ENCODE measurements at regions not wholly inside any gene's neighbourhood (a gene's known extent, or its start where the extent isn't known, plus 50 kb on each side); places are given as distances from the start of the nearest gene placed in this dataset.
"Not testable (repeated sequence)": the region's sequence is repeated elsewhere in the genome, so short reads cannot be mapped to it uniquely, and the experiment has no call there.

GRCh38 chr11:96817482-96818399, 427.9 kb downstream of the JRKL start:
- peaks cover 10% of the 10 kb centered on the region for H3K9me3 Mint-ChIP-seq
- DNase-seq (ENCODE audit: low spot score): no peak
- no peak for ATAC-seq

GRCh38 chr11:96827164-96827563, 437.4 kb downstream of the JRKL start:
- ATAC-seq: no peak

More at GRCh38 chr11:96817482-96818399, 427.9 kb downstream of the JRKL start:
- Mint-ChIP-seq H3K36me3 (no peaks in the 10 kb centered on the region), H3K4me1 (ENCODE audit: low read depth in 2 of 2) (no peaks in the 10 kb centered on the region), H3K27me3 (no peaks in the 10 kb centered on the region), H3K4me3 (no peak overlapping the region), H3K27ac (no peak overlapping the region)

GRCh38 chr11:96841792-96842191, 452.0 kb downstream of the JRKL start:
- no peak for ATAC-seq
- no peaks in the 10 kb centered on the region for H3K36me3 Mint-ChIP-seq

More at GRCh38 chr11:96827164-96827563, 437.4 kb downstream of the JRKL start:
- Mint-ChIP-seq H3K4me3 (no peak overlapping the region), H3K27me3 (no peaks in the 10 kb centered on the region), H3K36me3 (no peaks in the 10 kb centered on the region), H3K9me3 (peaks cover 26% of the 10 kb centered on the region), H3K27ac (no peak overlapping the region), H3K4me1 (ENCODE audit: low read depth in 2 of 2) (no peaks in the 10 kb centered on the region)
- no peak for DNase-seq (ENCODE audit: low spot score)

GRCh38 chr11:96842731-96843130, 452.9 kb downstream of the JRKL start:
- Mint-ChIP-seq H3K27me3 (no peaks in the 10 kb centered on the region), H3K4me3 (no peak overlapping the region), H3K4me1 (ENCODE audit: low read depth in 2 of 2) (no peaks in the 10 kb centered on the region), H3K9me3 (peaks cover 12% of the 10 kb centered on the region), H3K27ac (no peak overlapping the region), H3K36me3 (no peaks in the 10 kb centered on the region)
- ATAC-seq (no peak), DNase-seq (ENCODE audit: low spot score) (no peak)

More at GRCh38 chr11:96841792-96842191, 452.0 kb downstream of the JRKL start:
- no peak for DNase-seq (ENCODE audit: low spot score)
- H3K4me3 Mint-ChIP-seq: no peak overlapping the region
- no peak overlapping the region for H3K27ac Mint-ChIP-seq
- H3K27me3 Mint-ChIP-seq: no peaks in the 10 kb centered on the region
- H3K4me1 Mint-ChIP-seq (ENCODE audit: low read depth in 2 of 2): no peaks in the 10 kb centered on the region
- H3K9me3 Mint-ChIP-seq: peaks cover 8% of the 10 kb centered on the region

DNA sequence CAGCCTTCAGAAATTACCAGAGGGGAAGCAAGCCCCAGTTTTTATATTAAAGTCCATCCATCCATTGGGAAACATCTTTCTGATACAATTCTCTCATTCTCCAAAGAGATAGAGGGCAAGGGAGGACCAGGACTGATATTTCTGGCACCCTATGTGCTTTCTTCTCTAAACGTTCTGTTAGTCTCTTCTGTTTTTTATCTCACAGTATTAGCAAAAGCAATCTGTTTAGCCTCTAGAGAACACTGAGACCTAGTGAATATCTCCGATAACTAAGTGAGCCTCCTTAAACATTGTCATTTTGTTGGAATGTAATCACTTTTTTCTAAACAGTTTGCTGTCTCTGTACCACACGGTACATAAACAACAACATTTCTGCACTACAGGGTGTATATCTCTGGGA, 464.6 kb downstream of the JRKL start:
- ATAC-seq (no peak), DNase-seq (ENCODE audit: low spot score) (no peak)
- Mint-ChIP-seq H3K36me3 (no peaks in the 10 kb centered on the region), H3K27ac (no peak overlapping the region), H3K4me1 (ENCODE audit: low read depth in 2 of 2) (no peaks in the 10 kb centered on the region), H3K9me3 (peaks cover 11% of the 10 kb centered on the region), H3K27me3 (no peaks in the 10 kb centered on the region), H3K4me3 (no peak overlapping the region)

DNA sequence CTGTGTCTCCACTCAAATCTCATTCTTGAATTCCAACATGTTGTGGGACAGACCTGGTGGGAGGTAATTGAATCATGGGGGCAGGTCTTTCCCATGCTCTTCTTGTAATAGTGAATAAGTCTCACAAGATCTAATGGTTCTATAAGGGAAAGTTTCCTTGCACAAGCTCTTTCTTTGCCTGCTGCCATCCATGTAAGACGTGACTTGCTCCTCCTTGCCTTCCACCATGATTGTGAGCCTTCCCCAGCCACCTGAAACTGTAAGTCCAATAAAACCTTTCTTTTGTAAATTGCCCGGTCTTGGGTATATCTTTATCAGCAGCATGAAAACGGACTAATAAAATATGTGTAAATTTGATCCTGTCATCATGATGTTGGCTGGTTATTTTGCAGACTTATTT, 471.9 kb downstream of the JRKL start:
- H3K4me1 Mint-ChIP-seq (ENCODE audit: low read depth in 2 of 2); DNase-seq (ENCODE audit: low spot score); H3K27ac Mint-ChIP-seq; H3K27me3 Mint-ChIP-seq; H3K36me3 Mint-ChIP-seq; H3K4me3 Mint-ChIP-seq; ATAC-seq: not testable (repeated sequence)
- H3K9me3 Mint-ChIP-seq: peaks cover 20% of the 10 kb centered on the region

DNA sequence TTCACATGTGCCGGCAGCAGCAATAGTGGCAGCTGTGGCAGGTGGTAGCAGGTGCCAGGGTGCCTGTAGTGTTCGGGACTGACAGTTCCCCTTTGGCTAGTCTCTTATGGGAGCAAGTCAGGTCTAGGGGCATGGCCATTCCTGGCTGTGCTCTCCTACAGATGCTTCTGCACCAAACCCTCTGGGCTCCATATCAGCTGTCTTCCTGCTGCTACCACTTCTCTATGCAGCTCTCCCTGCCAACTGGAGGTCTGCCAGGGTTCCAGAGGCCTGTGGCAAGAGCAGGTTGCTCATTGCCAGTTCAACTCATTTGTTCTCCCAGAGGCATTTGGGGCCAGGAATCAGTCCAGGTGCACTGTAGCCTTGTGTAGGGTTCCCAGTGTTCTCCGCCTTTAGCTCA, 473.7 kb downstream of the JRKL start:
- no peak overlapping the region for H3K27ac Mint-ChIP-seq
- peaks cover 20% of the 10 kb centered on the region for H3K9me3 Mint-ChIP-seq
- H3K36me3 Mint-ChIP-seq: peaks cover 5% of the 10 kb centered on the region
- no peaks in the 10 kb centered on the region for H3K27me3 Mint-ChIP-seq
- no peak overlapping the region for H3K4me3 Mint-ChIP-seq
- H3K4me1 Mint-ChIP-seq (ENCODE audit: low read depth in 2 of 2): no peaks in the 10 kb centered on the region
- DNase-seq (ENCODE audit: low spot score) (no peak), ATAC-seq (no peak)

DNA sequence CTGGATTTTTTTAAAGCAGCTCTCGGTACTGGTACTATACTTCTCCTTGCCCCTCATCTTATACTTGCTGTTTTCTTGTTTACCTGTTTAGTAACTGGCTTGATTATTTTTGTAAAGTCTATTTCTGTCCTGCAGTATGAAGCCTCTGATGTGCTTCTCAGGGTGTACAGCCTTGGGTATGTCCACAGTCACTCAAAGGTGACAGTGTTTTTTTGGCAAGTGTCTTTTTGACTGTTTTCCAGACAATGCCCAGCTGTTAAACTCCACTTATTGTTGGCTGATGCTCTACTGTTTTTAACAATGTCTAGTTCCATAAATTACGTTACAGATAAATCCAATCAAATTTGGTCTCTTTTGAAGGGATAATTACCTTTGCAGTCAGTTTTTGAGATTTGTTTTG, 475.2 kb downstream of the JRKL start:
- no peak overlapping the region for H3K4me3 Mint-ChIP-seq
- DNase-seq (ENCODE audit: low spot score) (no peak), ATAC-seq (no peak)
- H3K27ac Mint-ChIP-seq: no peak overlapping the region
- peaks cover 24% of the 10 kb centered on the region for H3K9me3 Mint-ChIP-seq
- H3K36me3 Mint-ChIP-seq: peaks cover 5% of the 10 kb centered on the region
- H3K4me1 Mint-ChIP-seq (ENCODE audit: low read depth in 2 of 2): no peaks in the 10 kb centered on the region
- H3K27me3 Mint-ChIP-seq: no peaks in the 10 kb centered on the region

GRCh38 chr11:96869207-96869606, 479.4 kb downstream of the JRKL start:
- no peaks in the 10 kb centered on the region for H3K4me1 Mint-ChIP-seq (ENCODE audit: low read depth in 2 of 2)
- peaks cover 10% of the 10 kb centered on the region for H3K9me3 Mint-ChIP-seq
- H3K27me3 Mint-ChIP-seq: no peaks in the 10 kb centered on the region
- H3K27ac Mint-ChIP-seq: no peak overlapping the region
- DNase-seq (ENCODE audit: low spot score) (no peak), ATAC-seq (no peak)
- H3K36me3 Mint-ChIP-seq: peaks cover 5% of the 10 kb centered on the region
- H3K4me3 Mint-ChIP-seq: no peak overlapping the region

- no peak overlapping the region for H3K27ac Mint-ChIP-seq
These were observed 485.9 kb downstream of the JRKL start for GRCh38 chr11:96875712-96876111.

GRCh38 chr11:96878299-96879051, 488.7 kb downstream of the JRKL start:
- Mint-ChIP-seq H3K27me3 (no peaks in the 10 kb centered on the region), H3K9me3 (peaks cover 12% of the 10 kb centered on the region), H3K36me3 (no peaks in the 10 kb centered on the region), H3K4me3 (no peak overlapping the region), H3K27ac (no peak overlapping the region), H3K4me1 (ENCODE audit: low read depth in 2 of 2) (no peaks in the 10 kb centered on the region)
- ATAC-seq (no peak), DNase-seq (ENCODE audit: low spot score) (no peak)

More at GRCh38 chr11:96875712-96876111, 485.9 kb downstream of the JRKL start:
- H3K36me3 Mint-ChIP-seq: no peaks in the 10 kb centered on the region
- DNase-seq (ENCODE audit: low spot score) (no peak), ATAC-seq (no peak)
- H3K9me3 Mint-ChIP-seq: no peaks in the 10 kb centered on the region
- no peak overlapping the region for H3K4me3 Mint-ChIP-seq
- no peaks in the 10 kb centered on the region for H3K27me3 Mint-ChIP-seq
- H3K4me1 Mint-ChIP-seq (ENCODE audit: low read depth in 2 of 2): no peaks in the 10 kb centered on the region

DNA sequence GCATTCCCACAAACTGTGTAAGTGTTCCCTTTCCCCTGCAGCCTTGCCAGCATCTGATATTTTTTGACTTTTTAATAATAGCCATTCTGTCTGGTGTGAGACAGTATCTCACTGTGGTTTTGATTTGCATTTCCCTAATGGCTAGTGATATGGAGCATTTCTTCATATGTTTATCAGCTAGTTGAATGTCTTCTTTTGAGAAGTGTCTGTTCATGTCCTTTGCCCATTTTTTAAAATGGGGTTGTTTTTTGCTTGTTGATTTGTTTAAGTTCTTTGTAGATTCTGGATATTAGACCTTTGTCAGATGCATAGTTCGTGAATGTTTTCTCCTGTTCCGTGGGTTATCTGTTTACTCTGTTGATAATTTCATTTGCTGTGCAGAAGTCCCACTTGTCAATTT, 492.8 kb downstream of the JRKL start:
- not testable (repeated sequence) for H3K4me1 Mint-ChIP-seq (ENCODE audit: low read depth in 2 of 2); H3K36me3 Mint-ChIP-seq; H3K27me3 Mint-ChIP-seq; H3K27ac Mint-ChIP-seq; H3K4me3 Mint-ChIP-seq; DNase-seq (ENCODE audit: low spot score); ATAC-seq
- peaks cover 13% of the 10 kb centered on the region for H3K9me3 Mint-ChIP-seq

- ATAC-seq: no peak
- H3K36me3 Mint-ChIP-seq: no peaks in the 10 kb centered on the region
- H3K9me3 Mint-ChIP-seq: peaks cover 16% of the 10 kb centered on the region
- H3K4me1 Mint-ChIP-seq (ENCODE audit: low read depth in 2 of 2): no peaks in the 10 kb centered on the region
- no peak overlapping the region for H3K4me3 Mint-ChIP-seq
- H3K27ac Mint-ChIP-seq: no peak overlapping the region
- DNase-seq (ENCODE audit: low spot score): no peak
- no peaks in the 10 kb centered on the region for H3K27me3 Mint-ChIP-seq
These were observed 495.6 kb downstream of the JRKL start for GRCh38 chr11:96885405-96885804.

DNA sequence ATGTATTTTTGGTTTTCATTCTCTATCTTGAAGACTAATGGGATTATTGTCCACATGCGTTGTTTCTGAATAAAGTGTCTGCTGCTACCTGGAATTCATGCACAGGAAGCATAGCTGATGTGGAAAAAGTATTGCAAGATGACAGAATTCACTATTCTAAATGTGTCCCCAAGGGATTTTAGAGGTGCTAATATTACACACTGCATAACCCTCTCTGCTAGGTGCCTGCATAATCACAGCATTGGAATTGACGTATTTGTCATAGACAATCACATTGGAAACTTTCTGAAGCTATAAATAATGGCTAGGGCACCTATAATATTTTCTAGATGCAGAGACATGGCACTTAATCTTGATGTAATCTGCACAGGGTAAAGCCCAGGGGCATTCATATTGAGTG, 496.1 kb downstream of the JRKL start:
- H3K4me1 Mint-ChIP-seq (ENCODE audit: low read depth in 2 of 2): no peaks in the 10 kb centered on the region
- H3K4me3 Mint-ChIP-seq: no peak overlapping the region
- no peaks in the 10 kb centered on the region for H3K36me3 Mint-ChIP-seq
- no peak overlapping the region for H3K27ac Mint-ChIP-seq
- peaks cover 16% of the 10 kb centered on the region for H3K9me3 Mint-ChIP-seq
- ATAC-seq (no peak), DNase-seq (ENCODE audit: low spot score) (no peak)
- H3K27me3 Mint-ChIP-seq: no peaks in the 10 kb centered on the region
